ENCODE measurements at regions not wholly inside any gene's neighbourhood (a gene's known extent, or its start where the extent isn't known, plus 50 kb on each side); places are given as distances from the start of the nearest gene placed in this dataset.

DNA sequence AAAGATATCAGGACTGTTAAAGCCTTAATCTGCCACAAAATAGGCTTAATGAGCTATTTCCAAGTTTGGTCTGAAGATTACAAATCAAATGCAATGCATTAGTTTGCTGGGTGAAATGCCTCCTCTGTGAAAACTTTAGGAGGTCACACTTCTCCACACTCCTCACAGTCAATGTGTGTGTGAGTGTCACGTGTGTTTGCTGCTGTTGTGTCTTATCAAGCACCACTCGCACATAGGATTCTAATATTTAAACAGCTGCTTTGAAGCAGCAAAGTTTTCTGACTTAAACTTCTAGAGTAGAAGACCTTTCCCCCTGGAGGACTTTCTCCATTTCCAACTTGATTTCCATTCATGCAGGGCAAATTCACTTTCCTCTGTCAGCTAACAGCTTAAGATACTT, 203.2 kb upstream of the PEX5L start:
- TF ChIP-seq, protein P1, sequence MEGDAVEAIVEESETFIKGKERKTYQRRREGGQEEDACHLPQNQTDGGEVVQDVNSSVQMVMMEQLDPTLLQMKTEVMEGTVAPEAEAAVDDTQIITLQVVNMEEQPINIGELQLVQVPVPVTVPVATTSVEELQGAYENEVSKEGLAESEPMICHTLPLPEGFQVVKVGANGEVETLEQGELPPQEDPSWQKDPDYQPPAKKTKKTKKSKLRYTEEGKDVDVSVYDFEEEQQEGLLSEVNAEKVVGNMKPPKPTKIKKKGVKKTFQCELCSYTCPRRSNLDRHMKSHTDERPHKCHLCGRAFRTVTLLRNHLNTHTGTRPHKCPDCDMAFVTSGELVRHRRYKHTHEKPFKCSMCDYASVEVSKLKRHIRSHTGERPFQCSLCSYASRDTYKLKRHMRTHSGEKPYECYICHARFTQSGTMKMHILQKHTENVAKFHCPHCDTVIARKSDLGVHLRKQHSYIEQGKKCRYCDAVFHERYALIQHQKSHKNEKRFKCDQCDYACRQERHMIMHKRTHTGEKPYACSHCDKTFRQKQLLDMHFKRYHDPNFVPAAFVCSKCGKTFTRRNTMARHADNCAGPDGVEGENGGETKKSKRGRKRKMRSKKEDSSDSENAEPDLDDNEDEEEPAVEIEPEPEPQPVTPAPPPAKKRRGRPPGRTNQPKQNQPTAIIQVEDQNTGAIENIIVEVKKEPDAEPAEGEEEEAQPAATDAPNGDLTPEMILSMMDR (IDR thresholded peaks at IDR 0.05), result no peak
- TF ChIP-seq ZNF232 (CRISPR knock-in tag; IDR thresholded peaks at IDR 0.05) (no peak), EMX1 (CRISPR knock-in tag; IDR thresholded peaks at IDR 0.05) (no peak), TEAD4 (CRISPR knock-in tag; IDR thresholded peaks at IDR 0.05) (no peak), SP1 (CRISPR knock-in tag; conservative IDR thresholded peaks at IDR 0.05) (no peak), SOX15 (CRISPR knock-in tag; IDR thresholded peaks at IDR 0.05) (no peak)
- TF ChIP-seq, protein P2, sequence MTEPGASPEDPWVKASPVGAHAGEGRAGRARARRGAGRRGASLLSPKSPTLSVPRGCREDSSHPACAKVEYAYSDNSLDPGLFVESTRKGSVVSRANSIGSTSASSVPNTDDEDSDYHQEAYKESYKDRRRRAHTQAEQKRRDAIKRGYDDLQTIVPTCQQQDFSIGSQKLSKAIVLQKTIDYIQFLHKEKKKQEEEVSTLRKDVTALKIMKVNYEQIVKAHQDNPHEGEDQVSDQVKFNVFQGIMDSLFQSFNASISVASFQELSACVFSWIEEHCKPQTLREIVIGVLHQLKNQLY (CRISPR knock-in tag; IDR thresholded peaks at IDR 0.05), result no peak

All from WTC11 (cell line).